ENCODE measurements at regions not wholly inside any gene's neighbourhood (a gene's known extent, or its start where the extent isn't known, plus 50 kb on each side); places are given as distances from the start of the nearest gene placed in this dataset.

GRCh38 chr2:187220071-187220470 is 228.0 kb downstream of the CALCRL start:
- Histone ChIP-seq H3K4me3 (ENCODE audit: low read length) (no peak overlapping the region), H3K36me3 (ENCODE audit: control insufficient read depth, insufficient read depth, low read length) (no peaks in the 10 kb centered on the region), H3K27ac (ENCODE audit: low read length) (no peak overlapping the region), H3K27me3 (ENCODE audit: control insufficient read depth, insufficient read depth, low read length) (no peaks in the 10 kb centered on the region), H3K9me3 (ENCODE audit: control insufficient read depth, insufficient read depth, low read length) (no peaks in the 10 kb centered on the region), H3K4me1 (ENCODE audit: control insufficient read depth, insufficient read depth, low read length) (no peaks in the 10 kb centered on the region)
- Mint-ChIP-seq H3K36me3 (no peaks in the 10 kb centered on the region), H3K4me3 (no peak overlapping the region), H3K27ac (no peak overlapping the region), H3K4me1 (no peaks in the 10 kb centered on the region), H3K27me3 (ENCODE audit: low read depth in 2 of 2) (no peaks in the 10 kb centered on the region), H3K9me3 (peaks cover 16 to 26% of the 10 kb centered on the region in 2 donors)
- intact Hi-C loops (cut with micrococcal nuclease) = no loop called here
- TF ChIP-seq, protein P1, sequence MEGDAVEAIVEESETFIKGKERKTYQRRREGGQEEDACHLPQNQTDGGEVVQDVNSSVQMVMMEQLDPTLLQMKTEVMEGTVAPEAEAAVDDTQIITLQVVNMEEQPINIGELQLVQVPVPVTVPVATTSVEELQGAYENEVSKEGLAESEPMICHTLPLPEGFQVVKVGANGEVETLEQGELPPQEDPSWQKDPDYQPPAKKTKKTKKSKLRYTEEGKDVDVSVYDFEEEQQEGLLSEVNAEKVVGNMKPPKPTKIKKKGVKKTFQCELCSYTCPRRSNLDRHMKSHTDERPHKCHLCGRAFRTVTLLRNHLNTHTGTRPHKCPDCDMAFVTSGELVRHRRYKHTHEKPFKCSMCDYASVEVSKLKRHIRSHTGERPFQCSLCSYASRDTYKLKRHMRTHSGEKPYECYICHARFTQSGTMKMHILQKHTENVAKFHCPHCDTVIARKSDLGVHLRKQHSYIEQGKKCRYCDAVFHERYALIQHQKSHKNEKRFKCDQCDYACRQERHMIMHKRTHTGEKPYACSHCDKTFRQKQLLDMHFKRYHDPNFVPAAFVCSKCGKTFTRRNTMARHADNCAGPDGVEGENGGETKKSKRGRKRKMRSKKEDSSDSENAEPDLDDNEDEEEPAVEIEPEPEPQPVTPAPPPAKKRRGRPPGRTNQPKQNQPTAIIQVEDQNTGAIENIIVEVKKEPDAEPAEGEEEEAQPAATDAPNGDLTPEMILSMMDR (IDR thresholded peaks at IDR 0.05) = no peak
- DNase-seq (no peak), ATAC-seq (no peak)
- WGBS (ENCODE audit: insufficient coverage) = 100% methylated on average over 1 of the region's 1 CpG

GRCh38 chr2:187215532-187216240 is 232.4 kb downstream of the CALCRL start:
- Histone ChIP-seq H3K4me1 (ENCODE audit: control insufficient read depth, insufficient read depth, low read length) (no peaks in the 10 kb centered on the region), H3K27ac (ENCODE audit: low read length) (no peak overlapping the region), H3K36me3 (ENCODE audit: control insufficient read depth, insufficient read depth, low read length) (no peaks in the 10 kb centered on the region), H3K9me3 (ENCODE audit: control insufficient read depth, insufficient read depth, low read length) (peaks cover 3% of the 10 kb centered on the region), H3K27me3 (ENCODE audit: control insufficient read depth, insufficient read depth, low read length) (no peaks in the 10 kb centered on the region), H3K4me3 (ENCODE audit: low read length) (no peak overlapping the region)
- TF ChIP-seq, protein P1 (IDR thresholded peaks at IDR 0.05) = no peak
- Mint-ChIP-seq H3K36me3 (no peaks in the 10 kb centered on the region), H3K4me3 (no peak overlapping the region), H3K4me1 (no peaks in the 10 kb centered on the region), H3K27me3 (ENCODE audit: low read depth in 2 of 2) (no peaks in the 10 kb centered on the region), H3K27ac (no peak overlapping the region), H3K9me3 (peaks cover 14 to 21% of the 10 kb centered on the region in 2 donors)
- intact Hi-C loops (cut with micrococcal nuclease) = no loop called here
- DNase-seq = no peak
- no peak for ATAC-seq
- WGBS (ENCODE audit: insufficient coverage) = 75% methylated on average over 1 of the region's 1 CpG

- H3K27me3 ChIP-seq (ENCODE audit: control insufficient read depth, insufficient read depth, low read length) = no peaks in the 10 kb centered on the region
- no peaks in the 10 kb centered on the region for H3K4me1 ChIP-seq (ENCODE audit: control insufficient read depth, insufficient read depth, low read length)
- 67% methylated on average over 2 of the region's 3 CpGs for WGBS (ENCODE audit: insufficient coverage)
- peaks cover 20 to 26% of the 10 kb centered on the region in 2 donors for H3K9me3 Mint-ChIP-seq
- H3K27ac ChIP-seq (ENCODE audit: low read length) = no peak overlapping the region
- H3K36me3 ChIP-seq (ENCODE audit: control insufficient read depth, insufficient read depth, low read length) = no peaks in the 10 kb centered on the region
- TF ChIP-seq, protein P1 (IDR thresholded peaks at IDR 0.05) = no peak
- H3K4me3 Mint-ChIP-seq = no peak overlapping the region
- H3K27me3 Mint-ChIP-seq (ENCODE audit: low read depth in 2 of 2) = no peaks in the 10 kb centered on the region
- H3K36me3 Mint-ChIP-seq = no peaks in the 10 kb centered on the region
- no peaks in the 10 kb centered on the region for H3K4me1 Mint-ChIP-seq
- no peak overlapping the region for H3K27ac Mint-ChIP-seq
- H3K9me3 ChIP-seq (ENCODE audit: control insufficient read depth, insufficient read depth, low read length) = peaks cover 7% of the 10 kb centered on the region
- DNase-seq = no peak
- no peak for ATAC-seq
- H3K4me3 ChIP-seq (ENCODE audit: low read length) = no peak overlapping the region
- intact Hi-C loops (cut with micrococcal nuclease) = no loop called here
Measured at GRCh38 chr2:187214306-187214705, 233.7 kb downstream of the CALCRL start.

DNA sequence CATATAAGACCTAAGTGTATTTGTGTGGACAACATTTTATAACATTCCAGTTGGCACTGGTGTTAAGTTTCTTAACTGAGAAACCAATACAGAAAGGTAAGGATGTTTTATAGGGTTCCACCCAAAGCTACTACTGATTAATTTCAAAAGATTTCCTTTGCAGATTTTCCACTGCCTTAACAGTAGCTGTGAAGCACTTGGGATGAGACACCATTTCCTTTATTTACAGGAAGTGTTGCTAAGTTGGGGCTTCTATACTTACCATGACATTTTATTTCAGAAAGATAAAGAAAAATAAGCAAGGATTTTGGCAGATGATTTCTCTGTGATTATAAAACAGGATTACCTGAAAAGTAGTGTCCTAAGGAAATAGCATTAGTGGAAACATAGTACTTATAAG is 234.3 kb downstream of the CALCRL start:
- no peaks in the 10 kb centered on the region for H3K36me3 ChIP-seq (ENCODE audit: control insufficient read depth, insufficient read depth, low read length)
- H3K9me3 Mint-ChIP-seq = peaks cover 22 to 26% of the 10 kb centered on the region in 2 donors

More for the DNA sequence above, 234.3 kb downstream of the CALCRL start:
- no peak for ATAC-seq
- no peak for DNase-seq
- intact Hi-C loops (cut with micrococcal nuclease) = no loop called here
- Histone ChIP-seq H3K27ac (ENCODE audit: low read length) (no peak overlapping the region), H3K9me3 (ENCODE audit: control insufficient read depth, insufficient read depth, low read length) (peaks cover 7% of the 10 kb centered on the region), H3K4me3 (ENCODE audit: low read length) (no peak overlapping the region), H3K27me3 (ENCODE audit: control insufficient read depth, insufficient read depth, low read length) (no peaks in the 10 kb centered on the region), H3K4me1 (ENCODE audit: control insufficient read depth, insufficient read depth, low read length) (no peaks in the 10 kb centered on the region)
- no peaks in the 10 kb centered on the region for H3K36me3 Mint-ChIP-seq
- no peaks in the 10 kb centered on the region for H3K4me1 Mint-ChIP-seq
- no peak overlapping the region for H3K27ac Mint-ChIP-seq
- TF ChIP-seq, protein P1 (IDR thresholded peaks at IDR 0.05) = no peak
- H3K27me3 Mint-ChIP-seq (ENCODE audit: low read depth in 2 of 2) = no peaks in the 10 kb centered on the region
- no peak overlapping the region for H3K4me3 Mint-ChIP-seq

Measured in natural killer cell (primary cell).